Calu3 (cell line): ENCODE measurements at regions not wholly inside any gene's neighbourhood (a gene's known extent, or its start where the extent isn't known, plus 50 kb on each side); places are given as distances from the start of the nearest gene placed in this dataset.

ENCODE experiments used
- BruUV-seq: library from RNA; stranded (reverse); fragments of 400-500 nt; replicated peaks from 2 replicates; lab custom pipeline; 2021; lab: Mats Ljungman, UMichigan
- CTCF ChIA-PET: fragments of 300-600 bp; sonication (Branson Sonifier 250); formaldehyde crosslinking; loops from one replicate; lab custom pipeline; 2022; ENCODE audit warnings: antibody characterized with exemption; lab: Charles Lee
- DNase-seq: peaks from one replicate; pipeline ENCODE4 v3.0.0; 2022
- H3K27ac Mint-ChIP-seq: one replicate; pipeline ENCODE4 v1.8.0; 2022; ENCODE audit warnings: mixed read lengths; ENCODE audit not compliant: unreplicated experiment
- H3K27me3 Mint-ChIP-seq: one replicate; pipeline ENCODE4 v1.8.0; 2022; ENCODE audit warnings: mixed read lengths; ENCODE audit not compliant: unreplicated experiment
- H3K36me3 Mint-ChIP-seq: one replicate; pipeline ENCODE4 v1.8.0; 2022; ENCODE audit warnings: mild to moderate bottlenecking, moderate library complexity, mixed read lengths; ENCODE audit not compliant: insufficient read depth, unreplicated experiment
- H3K4me1 Mint-ChIP-seq: one replicate; pipeline ENCODE4 v1.8.0; 2022; ENCODE audit warnings: mild to moderate bottlenecking, low read depth, mixed read lengths; ENCODE audit not compliant: unreplicated experiment
- H3K4me3 Mint-ChIP-seq: one replicate; pipeline ENCODE4 v1.8.0; 2022; ENCODE audit warnings: mild to moderate bottlenecking, low read depth, moderate library complexity, mixed read lengths; ENCODE audit not compliant: unreplicated experiment
- H3K9me3 Mint-ChIP-seq: one replicate; pipeline ENCODE4 v1.8.0; 2022; ENCODE audit warnings: low read depth, mixed read lengths; ENCODE audit not compliant: unreplicated experiment
- intact Hi-C: fragments of 100-400 bp; cut with micrococcal nuclease; formaldehyde crosslinking; loops from one replicate; pipeline ENCODE4 v1.10.0; 2022; ENCODE audit not compliant: unreplicated experiment
- TF ChIP-seq, protein P1 (sequence below): fragments of 200-600 bp; IDR thresholded peaks from one replicate; pipeline ENCODE4 v1.8.0; 2022; ENCODE audit warnings: antibody characterized with exemption; ENCODE audit not compliant: unreplicated experiment

DNA sequence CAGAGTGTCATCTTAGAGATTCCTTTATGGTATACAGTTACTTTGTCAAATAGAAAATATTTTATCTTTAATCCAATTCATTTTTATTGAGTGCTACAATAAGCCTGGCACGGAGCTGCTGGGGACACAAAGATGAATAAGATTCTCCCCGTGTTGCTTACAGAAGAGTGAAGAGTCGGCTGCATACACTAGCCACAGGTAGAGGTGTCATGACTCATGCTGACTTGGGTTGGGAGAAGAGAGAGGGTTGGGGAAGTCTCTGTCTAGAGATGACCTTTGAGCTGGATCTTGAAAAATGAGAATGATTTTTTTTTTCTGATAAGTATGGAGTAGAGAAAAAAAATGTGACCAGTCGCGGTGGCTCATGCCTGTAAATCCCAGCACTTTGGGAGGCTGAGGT lies 289.9 kb upstream of the CELF2 start:
- no peak overlapping the region for H3K4me3 Mint-ChIP-seq
- DNase-seq, result no peak
- no peaks in the 10 kb centered on the region for H3K27me3 Mint-ChIP-seq
- intact Hi-C loops, result no loop called here
- CTCF ChIA-PET, result no interaction called here
- H3K9me3 Mint-ChIP-seq, result peaks cover 3% of the 10 kb centered on the region
- H3K36me3 Mint-ChIP-seq, result no peaks in the 10 kb centered on the region
- TF ChIP-seq, protein P1, sequence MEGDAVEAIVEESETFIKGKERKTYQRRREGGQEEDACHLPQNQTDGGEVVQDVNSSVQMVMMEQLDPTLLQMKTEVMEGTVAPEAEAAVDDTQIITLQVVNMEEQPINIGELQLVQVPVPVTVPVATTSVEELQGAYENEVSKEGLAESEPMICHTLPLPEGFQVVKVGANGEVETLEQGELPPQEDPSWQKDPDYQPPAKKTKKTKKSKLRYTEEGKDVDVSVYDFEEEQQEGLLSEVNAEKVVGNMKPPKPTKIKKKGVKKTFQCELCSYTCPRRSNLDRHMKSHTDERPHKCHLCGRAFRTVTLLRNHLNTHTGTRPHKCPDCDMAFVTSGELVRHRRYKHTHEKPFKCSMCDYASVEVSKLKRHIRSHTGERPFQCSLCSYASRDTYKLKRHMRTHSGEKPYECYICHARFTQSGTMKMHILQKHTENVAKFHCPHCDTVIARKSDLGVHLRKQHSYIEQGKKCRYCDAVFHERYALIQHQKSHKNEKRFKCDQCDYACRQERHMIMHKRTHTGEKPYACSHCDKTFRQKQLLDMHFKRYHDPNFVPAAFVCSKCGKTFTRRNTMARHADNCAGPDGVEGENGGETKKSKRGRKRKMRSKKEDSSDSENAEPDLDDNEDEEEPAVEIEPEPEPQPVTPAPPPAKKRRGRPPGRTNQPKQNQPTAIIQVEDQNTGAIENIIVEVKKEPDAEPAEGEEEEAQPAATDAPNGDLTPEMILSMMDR, result no peak
- no peak overlapping the region for H3K27ac Mint-ChIP-seq
- no TSS peak for BruUV-seq
- H3K4me1 Mint-ChIP-seq, result no peaks in the 10 kb centered on the region

DNA sequence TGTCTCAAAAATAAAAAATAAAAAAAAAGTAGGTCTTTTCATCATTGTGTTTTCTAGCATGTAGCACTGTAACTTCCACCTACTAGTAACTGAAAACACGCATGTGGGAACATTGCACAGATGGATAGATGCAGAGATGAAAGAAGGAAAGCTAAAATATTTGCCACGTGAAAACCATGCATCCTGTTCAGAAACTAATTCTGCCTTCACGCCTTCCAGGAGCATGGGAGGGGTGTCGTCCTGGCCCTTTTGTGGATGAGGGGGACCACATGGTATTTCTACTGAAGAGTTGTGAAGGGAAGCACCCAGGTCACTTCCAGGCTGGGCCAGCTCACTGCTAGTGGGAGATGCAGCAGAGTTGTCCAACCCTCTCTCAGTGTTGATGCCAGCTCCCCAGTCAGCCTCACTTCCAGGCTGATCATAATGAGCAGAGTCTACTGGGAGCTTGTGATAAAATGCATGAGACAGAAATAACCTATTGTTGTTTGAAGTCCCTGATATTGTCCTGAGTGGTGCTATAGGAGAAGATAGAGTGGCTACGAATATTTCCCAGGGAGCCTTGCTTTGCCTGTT lies 287.1 kb upstream of the CELF2 start:
- no peak overlapping the region for H3K27ac Mint-ChIP-seq
- no peak for DNase-seq
- no peaks in the 10 kb centered on the region for H3K36me3 Mint-ChIP-seq
- H3K4me3 Mint-ChIP-seq, result no peak overlapping the region
- H3K4me1 Mint-ChIP-seq, result no peaks in the 10 kb centered on the region
- H3K27me3 Mint-ChIP-seq, result no peaks in the 10 kb centered on the region
- CTCF ChIA-PET, result no interaction called here
- intact Hi-C loops, result no loop called here
- no TSS peak for BruUV-seq
- TF ChIP-seq, protein P1, result no peak
- peaks cover 2% of the 10 kb centered on the region for H3K9me3 Mint-ChIP-seq

DNA sequence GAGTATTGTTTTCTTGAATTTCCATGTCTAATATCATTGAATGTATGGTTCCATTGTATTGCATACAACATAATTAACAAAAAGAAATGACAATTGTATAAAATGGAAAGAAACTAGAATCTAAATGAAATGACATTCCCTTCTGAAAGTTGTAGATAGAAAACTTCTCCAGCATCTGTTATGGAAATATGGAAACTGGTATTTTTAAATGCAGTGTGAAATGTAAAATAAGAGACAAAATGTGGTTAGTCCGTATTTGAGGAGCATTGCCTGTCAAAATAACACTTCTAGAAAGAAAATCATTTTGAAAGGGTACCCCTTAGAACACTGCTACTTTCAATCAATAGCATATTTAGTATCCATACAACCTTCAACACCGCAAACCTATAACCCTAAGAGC lies 286.3 kb upstream of the CELF2 start:
- Mint-ChIP-seq H3K36me3 (no peaks in the 10 kb centered on the region), H3K27ac (no peak overlapping the region), H3K4me3 (no peak overlapping the region), H3K4me1 (no peaks in the 10 kb centered on the region), H3K27me3 (no peaks in the 10 kb centered on the region), H3K9me3 (peaks cover 2% of the 10 kb centered on the region)
- CTCF ChIA-PET, result no interaction called here
- TF ChIP-seq, protein P1, result no peak
- no peak for DNase-seq
- intact Hi-C loops, result no loop called here
- no TSS peak for BruUV-seq

DNA sequence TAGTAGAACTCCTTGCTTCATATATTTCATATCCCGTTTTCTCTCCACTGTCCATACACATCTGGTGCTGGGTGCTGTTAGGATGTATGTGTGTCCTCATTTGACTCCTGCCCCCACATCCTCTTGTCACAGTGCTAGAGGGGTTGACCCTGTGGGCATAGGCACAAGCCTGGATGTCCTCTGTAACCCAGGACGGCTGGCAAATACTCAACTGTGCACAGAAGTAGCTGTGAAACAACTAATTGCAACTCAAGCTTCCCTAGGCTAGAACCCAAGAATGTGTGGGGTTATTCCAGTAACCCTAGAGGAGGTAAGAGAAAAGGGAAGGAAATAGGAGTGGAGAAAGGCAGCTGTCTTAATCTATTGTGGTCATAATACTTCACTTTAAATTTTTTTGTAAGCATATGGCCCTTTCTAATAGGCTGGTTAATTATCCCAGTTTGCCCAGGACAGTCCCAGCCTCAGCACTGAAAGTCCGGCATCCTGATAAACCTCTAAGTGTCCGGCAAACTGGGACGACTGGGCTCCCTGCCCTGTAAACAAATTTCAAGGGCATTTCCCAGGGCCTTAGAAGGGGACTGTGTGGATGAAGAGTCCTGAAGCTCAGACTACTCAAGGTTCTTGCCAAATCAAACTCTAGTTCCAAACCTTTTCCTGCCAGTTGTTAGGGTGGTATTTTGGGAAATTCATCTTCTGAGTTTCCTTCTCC lies 283.2 kb upstream of the CELF2 start:
- no peak for DNase-seq
- Mint-ChIP-seq H3K27me3 (no peaks in the 10 kb centered on the region), H3K4me3 (no peak overlapping the region), H3K4me1 (no peaks in the 10 kb centered on the region), H3K9me3 (peaks cover 2% of the 10 kb centered on the region), H3K36me3 (no peaks in the 10 kb centered on the region), H3K27ac (no peak overlapping the region)
- intact Hi-C loops, result no loop called here
- CTCF ChIA-PET, result no interaction called here
- BruUV-seq, result no TSS peak
- TF ChIP-seq, protein P1, result no peak
